Progenitor cell of endocrine pancreas (in vitro differentiated cells): ENCODE measurements at regions not wholly inside any gene's neighbourhood (a gene's known extent, or its start where the extent isn't known, plus 50 kb on each side); places are given as distances from the start of the nearest gene placed in this dataset.

ENCODE experiments used
- DNase-seq: peaks from one replicate; pipeline ENCODE4 v3.0.0; 2021; ENCODE audit warnings: low spot score; ENCODE audit not compliant: unreplicated experiment
- H3K27ac Mint-ChIP-seq: 2 replicates; pipeline ENCODE4 v1.8.0; 2021; ENCODE audit warnings: mild to moderate bottlenecking, moderate library complexity, mixed read lengths
- H3K27me3 Mint-ChIP-seq: 2 replicates; pipeline ENCODE4 v1.8.0; 2021; ENCODE audit warnings: mixed read lengths
- H3K36me3 Mint-ChIP-seq: 2 replicates; pipeline ENCODE4 v1.8.0; 2022; ENCODE audit warnings: mixed read lengths; ENCODE audit not compliant: insufficient read depth
- H3K4me1 Mint-ChIP-seq: 2 replicates; pipeline ENCODE4 v1.8.0; 2021; ENCODE audit warnings: low read depth, mixed read lengths
- H3K4me3 Mint-ChIP-seq: 2 replicates; pipeline ENCODE4 v1.8.0; 2021; ENCODE audit warnings: low read depth, mild to moderate bottlenecking, moderate library complexity, mixed read lengths
- H3K9me3 Mint-ChIP-seq: 2 replicates; pipeline ENCODE4 v1.8.0; 2021; ENCODE audit warnings: low read depth, mixed read lengths
- CTCF ChIP-seq: fragments of 200-600 bp; sonication (generic); IDR thresholded peaks from one replicate; pipeline ENCODE4 v1.5.0; 2021; ENCODE audit warnings: antibody characterized with exemption, mild to moderate bottlenecking; ENCODE audit not compliant: unreplicated experiment

- H3K27me3 Mint-ChIP-seq, result peaks cover 34% of the 10 kb centered on the region
- H3K36me3 Mint-ChIP-seq, result no peaks in the 10 kb centered on the region
- H3K4me3 Mint-ChIP-seq, result no peak overlapping the region
- H3K9me3 Mint-ChIP-seq, result no peaks in the 10 kb centered on the region
- no peak for TF ChIP-seq CTCF
- H3K27ac Mint-ChIP-seq, result no peak overlapping the region
- no peak for DNase-seq
- peaks cover under 1% of the 10 kb centered on the region for H3K4me1 Mint-ChIP-seq
Observed at GRCh38 chr2:16475986-16476567, 189.6 kb downstream of the CYRIA start.

GRCh38 chr2:16475586-16475985 is 190.0 kb downstream of the CYRIA start:
- no peaks in the 10 kb centered on the region for H3K9me3 Mint-ChIP-seq
- H3K36me3 Mint-ChIP-seq, result no peaks in the 10 kb centered on the region
- H3K4me1 Mint-ChIP-seq, result peaks cover 3% of the 10 kb centered on the region
- no peak for TF ChIP-seq CTCF
- peaks cover 29% of the 10 kb centered on the region for H3K27me3 Mint-ChIP-seq
- H3K27ac Mint-ChIP-seq, result no peak overlapping the region
- no peak overlapping the region for H3K4me3 Mint-ChIP-seq
- DNase-seq, result no peak

- no peak overlapping the region for H3K4me3 Mint-ChIP-seq
- no peaks in the 10 kb centered on the region for H3K9me3 Mint-ChIP-seq
- DNase-seq, result no peak
- no peak overlapping the region for H3K27ac Mint-ChIP-seq
- no peak for TF ChIP-seq CTCF
- no peaks in the 10 kb centered on the region for H3K36me3 Mint-ChIP-seq
- H3K27me3 Mint-ChIP-seq, result peaks cover 15% of the 10 kb centered on the region
- peaks cover 3% of the 10 kb centered on the region for H3K4me1 Mint-ChIP-seq
Observed at GRCh38 chr2:16473575-16473974, 192.1 kb downstream of the CYRIA start.

GRCh38 chr2:16470936-16471490 is 194.6 kb downstream of the CYRIA start:
- peaks cover 13% of the 10 kb centered on the region for H3K27me3 Mint-ChIP-seq
- TF ChIP-seq CTCF, result no peak
- no peak overlapping the region for H3K27ac Mint-ChIP-seq
- DNase-seq, result no peak
- H3K4me1 Mint-ChIP-seq, result peaks cover 3% of the 10 kb centered on the region
- no peaks in the 10 kb centered on the region for H3K9me3 Mint-ChIP-seq
- H3K4me3 Mint-ChIP-seq, result no peak overlapping the region
- no peaks in the 10 kb centered on the region for H3K36me3 Mint-ChIP-seq

- H3K36me3 Mint-ChIP-seq, result no peaks in the 10 kb centered on the region
- H3K27me3 Mint-ChIP-seq, result peaks cover 22% of the 10 kb centered on the region
- H3K4me3 Mint-ChIP-seq, result no peak overlapping the region
- H3K27ac Mint-ChIP-seq, result no peak overlapping the region
- no peak for TF ChIP-seq CTCF
- no peaks in the 10 kb centered on the region for H3K9me3 Mint-ChIP-seq
- DNase-seq, result no peak
- peaks cover 9% of the 10 kb centered on the region for H3K4me1 Mint-ChIP-seq
Observed at GRCh38 chr2:16466821-16467151, 198.8 kb downstream of the CYRIA start.
